Parathyroid adenoma (tissue), 2 donors: ENCODE measurements at regions not wholly inside any gene's neighbourhood (a gene's known extent, or its start where the extent isn't known, plus 50 kb on each side); places are given as distances from the start of the nearest gene placed in this dataset.

Experiments used
- H2AFZ ChIP-seq: fragments of 300-600 bp; sonication (generic); one replicate; pipeline ENCODE4 v1.7.0; 2017; ENCODE audit warnings: antibody characterized with exemption, mild to moderate bottlenecking
- H3K27ac ChIP-seq: fragments of 300-600 bp; sonication (generic); one replicate; pipeline ENCODE4 v1.7.0; 2017
- H3K27me3 ChIP-seq: fragments of 300-600 bp; sonication (generic); one replicate; pipeline ENCODE4 v1.7.0; 2017; ENCODE audit warnings: low read length; ENCODE audit not compliant: control insufficient read depth, insufficient read depth
- H3K36me3 ChIP-seq: fragments of 300-600 bp; sonication (generic); one replicate; pipeline ENCODE4 v1.7.0; 2017; ENCODE audit warnings: low read length; ENCODE audit not compliant: control insufficient read depth, insufficient read depth
- H3K4me1 ChIP-seq: fragments of 300-600 bp; sonication (generic); one replicate; pipeline ENCODE4 v1.7.0; 2017; ENCODE audit warnings: control low read depth
- H3K4me2 ChIP-seq: fragments of 300-600 bp; sonication (generic); one replicate; pipeline ENCODE4 v1.7.0; 2017; ENCODE audit warnings: low read length
- H3K4me3 ChIP-seq: fragments of 300-600 bp; sonication (generic); one replicate; pipeline ENCODE4 v1.7.0; 2017; ENCODE audit warnings: low read depth, low read length
- H3K79me2 ChIP-seq: fragments of 300-600 bp; sonication (generic); one replicate; pipeline ENCODE4 v1.7.0; 2017; ENCODE audit warnings: control low read depth
- H3K9ac ChIP-seq: fragments of 300-600 bp; sonication (generic); one replicate; pipeline ENCODE4 v1.7.0; 2017; ENCODE audit warnings: mild to moderate bottlenecking
- H3K9me3 ChIP-seq: fragments of 300-600 bp; sonication (generic); one replicate; pipeline ENCODE4 v1.7.0; 2017; ENCODE audit warnings: low read length; ENCODE audit not compliant: control insufficient read depth
- TF ChIP-seq, protein P1 (sequence below): fragments of 300-600 bp; sonication (generic); IDR thresholded peaks from one replicate; pipeline ENCODE4 v1.7.0; 2017; ENCODE audit warnings: antibody characterized with exemption, mild to moderate bottlenecking
- donor health status: primary hyperparathyroidism.

DNA sequence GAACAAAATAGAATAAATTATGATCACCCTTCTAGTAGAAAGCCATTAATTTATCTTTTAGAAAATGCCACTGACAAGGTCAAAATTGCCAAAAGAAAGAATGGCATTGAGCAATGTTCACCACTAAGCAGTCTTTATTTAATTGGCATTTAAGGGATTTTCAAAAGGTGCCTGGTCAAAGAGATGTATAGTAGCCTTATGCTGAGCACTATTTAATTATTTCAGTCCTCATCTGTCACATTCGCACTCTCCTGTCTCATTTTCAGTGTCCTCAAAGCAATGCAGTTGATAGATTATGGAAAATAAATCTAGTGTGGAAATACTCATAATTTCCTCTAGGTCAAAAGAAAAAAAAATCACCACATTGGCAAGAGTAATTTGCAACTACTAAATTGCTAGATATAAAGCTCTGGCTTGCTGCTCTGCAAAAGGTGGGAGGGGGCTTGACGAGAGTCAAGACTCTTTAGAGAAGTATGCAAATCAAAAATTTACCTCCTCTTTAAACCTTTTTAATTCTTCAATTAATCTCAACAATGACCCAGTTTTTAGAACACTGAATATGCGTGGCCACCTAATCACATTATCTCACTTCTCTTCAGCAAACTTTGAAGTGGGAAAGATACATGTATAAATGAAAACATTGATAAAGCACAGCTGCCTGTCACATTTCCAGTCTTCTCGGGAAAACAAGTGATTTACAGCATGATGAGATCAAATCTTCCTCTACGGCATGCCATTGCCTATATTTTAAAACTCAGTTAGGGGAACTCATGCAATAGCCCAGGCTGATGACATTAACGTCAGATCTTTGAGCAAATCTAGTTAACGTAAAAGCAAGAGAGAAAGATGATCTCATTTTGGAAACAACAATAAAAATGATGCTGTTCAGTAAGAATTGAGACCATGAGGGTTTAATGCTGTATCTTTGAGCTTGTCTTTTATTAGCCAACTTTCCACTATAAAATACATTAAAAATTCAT lies 373.1 kb upstream of the DCN start:
- Histone ChIP-seq H3K4me1 (no peaks in the 10 kb centered on the region), H3K9me3 (no peaks in the 10 kb centered on the region), H3K4me2 (no peak overlapping the region), H3K27ac (no peak overlapping the region), H3K79me2 (no peaks in the 10 kb centered on the region), H2AFZ (no peak overlapping the region), H3K4me3 (no peak overlapping the region), H3K36me3 (no peaks in the 10 kb centered on the region), H3K27me3 (no peaks in the 10 kb centered on the region), H3K9ac (no peak overlapping the region)
- TF ChIP-seq, protein P1, sequence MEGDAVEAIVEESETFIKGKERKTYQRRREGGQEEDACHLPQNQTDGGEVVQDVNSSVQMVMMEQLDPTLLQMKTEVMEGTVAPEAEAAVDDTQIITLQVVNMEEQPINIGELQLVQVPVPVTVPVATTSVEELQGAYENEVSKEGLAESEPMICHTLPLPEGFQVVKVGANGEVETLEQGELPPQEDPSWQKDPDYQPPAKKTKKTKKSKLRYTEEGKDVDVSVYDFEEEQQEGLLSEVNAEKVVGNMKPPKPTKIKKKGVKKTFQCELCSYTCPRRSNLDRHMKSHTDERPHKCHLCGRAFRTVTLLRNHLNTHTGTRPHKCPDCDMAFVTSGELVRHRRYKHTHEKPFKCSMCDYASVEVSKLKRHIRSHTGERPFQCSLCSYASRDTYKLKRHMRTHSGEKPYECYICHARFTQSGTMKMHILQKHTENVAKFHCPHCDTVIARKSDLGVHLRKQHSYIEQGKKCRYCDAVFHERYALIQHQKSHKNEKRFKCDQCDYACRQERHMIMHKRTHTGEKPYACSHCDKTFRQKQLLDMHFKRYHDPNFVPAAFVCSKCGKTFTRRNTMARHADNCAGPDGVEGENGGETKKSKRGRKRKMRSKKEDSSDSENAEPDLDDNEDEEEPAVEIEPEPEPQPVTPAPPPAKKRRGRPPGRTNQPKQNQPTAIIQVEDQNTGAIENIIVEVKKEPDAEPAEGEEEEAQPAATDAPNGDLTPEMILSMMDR, result no peak

DNA sequence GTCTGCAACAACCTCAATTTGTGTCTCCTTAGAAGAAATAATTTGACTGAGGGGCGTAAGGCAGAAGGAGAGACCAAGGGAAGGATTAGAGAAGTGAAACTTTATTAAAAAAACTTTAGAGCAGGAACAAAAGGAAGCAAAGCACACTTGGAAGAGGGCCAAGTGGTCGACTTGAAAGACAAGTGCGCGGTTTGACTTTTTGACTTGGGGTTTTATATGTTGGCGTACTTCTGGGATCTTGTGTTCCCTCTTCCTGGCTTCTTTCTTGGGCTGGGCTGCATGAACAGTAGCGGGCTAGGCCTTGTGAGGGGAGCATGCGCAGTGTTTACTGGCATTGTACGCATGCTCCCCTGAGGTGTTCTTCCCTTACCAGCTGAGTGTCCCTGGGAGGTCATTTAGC lies 369.3 kb upstream of the DCN start:
- TF ChIP-seq, protein P1, result no peak
- no peaks in the 10 kb centered on the region for H3K79me2 ChIP-seq
- no peak overlapping the region for H3K27ac ChIP-seq
- no peaks in the 10 kb centered on the region for H3K9me3 ChIP-seq
- H2AFZ ChIP-seq, result no peak overlapping the region
- no peaks in the 10 kb centered on the region for H3K4me1 ChIP-seq
- no peak overlapping the region for H3K9ac ChIP-seq
- H3K4me3 ChIP-seq, result no peak overlapping the region
- no peaks in the 10 kb centered on the region for H3K27me3 ChIP-seq
- no peak overlapping the region for H3K4me2 ChIP-seq
- H3K36me3 ChIP-seq, result no peaks in the 10 kb centered on the region

- H3K4me2 ChIP-seq, result no peak overlapping the region
Observed at GRCh38 chr12:91551242-91551641, 368.6 kb upstream of the DCN start.

DNA sequence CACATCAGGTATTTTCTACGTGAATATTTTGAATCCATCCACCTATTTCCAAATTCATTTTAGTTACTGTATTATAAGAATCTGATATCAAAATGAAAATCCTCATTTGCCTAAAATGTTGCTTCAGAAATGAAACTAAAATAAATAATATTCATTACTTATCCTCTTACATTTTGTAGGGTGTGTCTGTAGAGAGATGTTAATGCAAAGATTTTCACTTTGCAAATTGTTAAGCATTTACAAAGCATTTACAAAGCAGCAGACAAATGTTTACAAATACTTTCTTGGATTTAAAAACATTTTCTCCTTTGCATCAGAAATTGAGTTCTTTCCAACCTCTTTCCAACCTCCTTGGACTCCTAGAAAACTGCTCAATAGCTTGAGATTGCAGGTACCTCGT lies 360.0 kb upstream of the DCN start:
- H3K27ac ChIP-seq, result no peak overlapping the region
- no peak overlapping the region for H2AFZ ChIP-seq

More at GRCh38 chr12:91551242-91551641, 368.6 kb upstream of the DCN start:
- Histone ChIP-seq H3K79me2 (no peaks in the 10 kb centered on the region), H3K27ac (no peak overlapping the region), H3K27me3 (no peaks in the 10 kb centered on the region), H2AFZ (no peak overlapping the region), H3K9me3 (no peaks in the 10 kb centered on the region), H3K4me3 (no peak overlapping the region), H3K9ac (no peak overlapping the region), H3K4me1 (no peaks in the 10 kb centered on the region), H3K36me3 (no peaks in the 10 kb centered on the region)
- TF ChIP-seq, protein P1, result no peak

More for the DNA sequence above, 360.0 kb upstream of the DCN start:
- H3K4me1 ChIP-seq, result no peaks in the 10 kb centered on the region
- H3K36me3 ChIP-seq, result no peaks in the 10 kb centered on the region
- H3K4me2 ChIP-seq, result no peak overlapping the region
- H3K4me3 ChIP-seq, result no peak overlapping the region
- TF ChIP-seq, protein P1, result no peak
- H3K27me3 ChIP-seq, result no peaks in the 10 kb centered on the region
- no peaks in the 10 kb centered on the region for H3K79me2 ChIP-seq
- H3K9ac ChIP-seq, result no peak overlapping the region
- H3K9me3 ChIP-seq, result no peaks in the 10 kb centered on the region
